ENCODE measurements at regions not wholly inside any gene's neighbourhood (a gene's known extent, or its start where the extent isn't known, plus 50 kb on each side); places are given as distances from the start of the nearest gene placed in this dataset.
A peak's percentile ranks its signal among the peaks of the same experiment; 100 is the strongest.

GRCh38 chr9:93827545-93828330 is 127.4 kb downstream of the BARX1 start:
- peak; percentile 2 for DNase-seq

- DNase-seq: no peak
These were observed 128.1 kb downstream of the BARX1 start for GRCh38 chr9:93826905-93827544.

DNA sequence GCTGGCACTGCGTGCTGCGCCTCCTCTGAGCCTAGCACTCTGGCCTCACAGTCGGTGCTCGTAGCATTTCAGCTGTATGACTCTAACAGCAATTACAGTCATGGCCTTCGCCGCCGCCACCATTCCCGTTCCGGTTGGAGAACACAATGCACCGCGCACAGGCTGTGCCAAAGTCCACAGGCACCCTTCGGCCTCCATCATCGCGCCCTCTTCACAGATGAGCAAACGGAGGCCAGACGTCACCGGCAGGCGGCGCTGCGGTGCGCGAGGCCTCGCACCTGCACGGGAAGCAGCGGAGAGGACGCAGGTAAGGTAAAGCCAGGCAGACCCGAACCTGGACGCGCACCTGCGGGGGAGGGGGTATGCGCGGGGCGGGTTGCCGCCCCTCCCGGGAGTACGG is 128.9 kb downstream of the BARX1 start:
- peak; percentile 25 for DNase-seq

- no peak for DNase-seq
These were observed 129.6 kb downstream of the BARX1 start for GRCh38 chr9:93825348-93826115.

- no peak for DNase-seq
These were observed 130.5 kb downstream of the BARX1 start for GRCh38 chr9:93824386-93825294.

DNA sequence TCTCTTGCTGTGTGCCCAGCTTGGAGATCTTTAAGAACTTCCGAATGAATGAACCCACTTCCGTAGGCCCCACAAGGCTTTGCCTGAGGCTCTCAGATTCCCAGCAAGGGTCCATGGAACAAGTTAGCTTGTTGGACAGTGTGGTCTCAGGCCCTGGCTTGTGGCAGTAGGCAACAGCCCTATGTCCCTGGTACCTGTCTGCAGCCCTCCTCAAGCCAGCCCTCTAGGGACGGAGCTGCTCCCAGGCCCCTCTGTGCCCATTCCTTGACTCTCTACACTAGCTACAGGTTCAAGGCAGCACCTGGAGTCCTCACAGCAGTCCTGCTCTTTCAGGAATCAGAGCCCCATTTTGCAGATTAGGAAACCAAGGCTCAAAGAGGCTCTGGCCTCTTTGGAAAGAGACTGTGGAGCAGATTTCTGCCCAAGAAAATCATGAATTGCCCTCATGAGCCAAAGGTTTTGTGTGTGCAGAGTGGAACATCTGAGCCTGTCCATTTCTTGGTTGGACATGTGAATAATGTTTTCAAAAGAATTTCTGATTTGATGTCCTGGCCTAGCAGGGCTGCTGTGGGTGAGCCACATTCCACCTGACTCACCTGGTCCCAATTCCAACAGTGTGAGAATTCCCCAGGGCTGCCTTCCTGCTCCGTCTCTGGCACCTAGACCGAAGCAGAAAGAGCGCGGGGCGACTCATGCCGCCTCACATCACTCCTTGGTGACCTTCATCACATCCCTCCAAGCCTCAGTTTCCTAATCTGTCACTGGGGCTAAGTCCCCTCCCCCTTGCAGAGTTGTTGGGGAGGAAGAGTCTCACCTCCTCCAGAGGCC is 131.7 kb downstream of the BARX1 start:
- no peak for DNase-seq

DNA sequence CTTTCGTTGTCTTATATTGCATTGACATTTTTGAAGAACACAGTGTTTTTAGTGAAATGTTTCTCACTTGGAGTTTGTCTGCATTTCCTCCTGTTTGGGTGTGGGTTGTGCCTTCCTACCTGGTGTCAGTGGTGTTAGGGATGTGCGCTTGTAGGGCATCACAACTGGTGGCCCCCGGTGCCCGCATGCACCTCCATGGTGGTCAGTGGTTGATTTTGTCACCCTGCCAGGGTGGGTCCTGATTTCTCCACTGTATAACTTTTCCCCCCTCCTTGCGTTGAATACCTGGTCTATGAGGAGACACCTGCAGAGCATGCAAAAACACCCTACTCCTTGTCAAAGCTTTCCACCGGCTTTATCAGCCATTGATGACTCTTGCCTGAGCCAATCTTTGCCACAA is 132.9 kb downstream of the BARX1 start:
- DNase-seq: no peak

- DNase-seq: no peak
These were observed 133.8 kb downstream of the BARX1 start for GRCh38 chr9:93821307-93821703.

GRCh38 chr9:93820667-93821306 is 134.4 kb downstream of the BARX1 start:
- DNase-seq: no peak

DNA sequence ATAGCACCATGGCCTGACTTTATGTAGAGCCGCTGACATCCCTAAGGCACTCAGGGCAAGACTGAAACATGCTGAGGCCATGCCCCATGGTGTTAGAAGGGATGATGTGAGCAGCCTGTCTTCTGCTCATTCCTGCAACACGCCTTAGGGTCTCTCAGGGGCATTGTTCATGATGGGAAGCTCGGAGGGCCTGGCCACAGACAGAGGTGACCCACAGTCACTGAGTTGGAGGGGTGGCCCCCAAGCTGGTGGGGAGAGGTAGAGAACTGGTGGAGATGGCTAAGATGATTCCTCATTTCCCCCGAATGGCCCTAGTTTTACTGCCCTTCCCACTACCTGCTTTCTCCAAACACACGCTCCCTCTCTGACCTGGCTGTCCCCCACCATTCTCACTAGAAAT is 135.2 kb downstream of the BARX1 start:
- DNase-seq: no peak

DNA sequence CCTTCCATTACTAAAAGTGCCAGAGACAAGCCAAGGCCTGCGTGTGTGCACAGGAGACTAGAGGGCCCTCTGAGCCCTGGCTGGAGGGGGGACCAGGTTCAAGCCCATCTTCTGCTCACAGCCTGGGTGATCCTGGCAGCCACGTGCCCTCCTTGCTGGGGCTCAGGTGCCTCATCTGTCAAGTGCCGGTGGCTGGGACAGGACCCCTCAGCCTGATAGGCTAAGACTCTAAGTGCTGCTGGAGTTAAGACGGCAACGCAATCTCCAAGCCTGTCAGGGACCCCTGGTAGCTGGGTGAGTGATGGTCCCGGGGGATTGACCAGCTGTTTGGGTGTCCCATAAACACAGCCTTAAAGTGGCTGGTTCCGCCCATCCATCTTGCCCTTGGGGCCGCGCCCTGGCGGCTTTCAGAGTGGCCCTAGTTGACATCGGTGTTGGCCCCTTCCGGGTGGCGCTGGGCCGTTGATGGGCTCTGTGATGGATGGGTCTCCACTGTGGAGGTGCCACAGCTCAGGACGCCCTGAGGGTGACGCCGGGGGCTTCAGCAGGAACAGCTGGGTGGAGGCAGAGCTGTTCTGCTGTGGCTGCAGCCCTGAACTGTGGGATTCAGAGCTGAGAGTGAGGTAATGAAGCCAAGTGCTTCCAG is 136.2 kb downstream of the BARX1 start:
- no peak for DNase-seq

- DNase-seq: no peak
These were observed 136.9 kb downstream of the BARX1 start for GRCh38 chr9:93818237-93818636.

GRCh38 chr9:93815677-93816076 is 139.5 kb downstream of the BARX1 start:
- no peak for DNase-seq

DNA sequence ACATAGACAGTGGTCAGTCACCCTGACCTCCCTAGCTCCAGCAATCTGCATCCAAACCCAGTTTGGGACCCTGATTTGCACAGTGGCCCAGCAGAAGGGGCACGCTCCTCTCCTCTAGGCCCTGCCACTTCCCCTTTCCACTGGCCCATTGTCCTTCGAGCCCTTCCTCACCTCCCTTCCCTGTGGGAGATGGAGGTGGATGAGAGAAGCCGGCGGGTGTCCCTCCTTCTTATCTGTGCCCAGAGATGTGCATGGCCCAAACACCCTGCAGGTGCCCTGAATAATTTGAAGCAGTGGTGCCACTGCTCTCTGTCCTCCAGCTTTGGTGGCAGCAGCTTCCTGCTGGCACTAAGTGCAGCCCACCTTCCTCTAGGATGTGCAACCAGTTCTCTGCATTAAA is 140.0 kb downstream of the BARX1 start:
- no peak for DNase-seq

GRCh38 chr9:93814077-93814956 is 140.8 kb downstream of the BARX1 start:
- no peak for DNase-seq

DNA sequence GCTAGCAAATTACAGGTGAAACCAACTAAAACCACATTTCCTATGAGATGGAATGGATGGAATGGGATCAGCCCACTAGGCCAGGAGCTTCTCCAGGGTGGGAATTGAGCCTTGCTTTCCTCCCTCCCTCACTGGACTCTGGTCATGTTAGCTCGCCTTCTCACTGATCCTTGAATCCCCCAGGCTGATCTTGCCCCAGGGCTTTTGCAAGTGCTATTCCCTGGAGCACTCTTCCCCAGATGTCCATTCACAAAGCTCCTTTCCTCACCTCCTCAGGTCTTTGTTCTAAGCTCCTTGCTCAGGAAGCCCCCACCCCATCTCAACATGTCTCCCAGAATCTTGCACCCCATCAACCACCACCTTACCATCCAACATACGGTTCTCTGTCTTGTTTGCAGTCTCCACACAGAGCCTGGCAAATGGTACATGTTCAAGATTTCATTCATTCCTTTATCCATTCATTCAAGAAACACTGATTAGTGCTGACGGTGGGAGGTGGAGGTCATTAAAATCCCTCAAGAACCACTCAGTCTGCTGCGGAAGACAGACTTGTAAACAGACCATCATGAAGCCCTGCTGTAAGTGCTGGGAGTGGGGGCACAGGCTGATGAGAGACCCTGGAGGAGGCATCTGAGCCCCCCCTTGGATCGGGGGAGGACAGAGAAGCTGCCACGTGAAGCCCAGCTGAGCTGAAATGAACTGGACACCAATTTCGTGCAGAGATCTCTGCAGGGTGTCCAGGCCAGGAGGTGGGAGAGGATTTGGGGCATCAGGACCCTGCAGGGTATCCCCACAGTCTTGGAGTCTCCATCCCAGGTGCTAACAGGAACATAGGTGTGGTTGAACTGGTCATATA is 141.7 kb downstream of the BARX1 start:
- no peak for DNase-seq

DNA sequence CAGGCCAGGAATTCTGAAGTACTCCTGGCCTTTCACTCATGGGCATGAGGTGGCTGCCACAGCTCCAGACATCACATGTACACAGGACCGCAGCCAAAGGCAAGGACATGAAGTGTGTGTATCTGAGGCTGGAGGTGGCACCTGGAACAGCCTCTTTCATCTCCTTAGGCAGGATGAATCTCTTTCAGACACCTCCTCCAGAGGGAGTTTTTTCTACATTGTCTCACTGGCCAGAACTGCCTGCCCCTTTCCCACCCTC is 142.8 kb downstream of the BARX1 start:
- DNase-seq: no peak

DNA sequence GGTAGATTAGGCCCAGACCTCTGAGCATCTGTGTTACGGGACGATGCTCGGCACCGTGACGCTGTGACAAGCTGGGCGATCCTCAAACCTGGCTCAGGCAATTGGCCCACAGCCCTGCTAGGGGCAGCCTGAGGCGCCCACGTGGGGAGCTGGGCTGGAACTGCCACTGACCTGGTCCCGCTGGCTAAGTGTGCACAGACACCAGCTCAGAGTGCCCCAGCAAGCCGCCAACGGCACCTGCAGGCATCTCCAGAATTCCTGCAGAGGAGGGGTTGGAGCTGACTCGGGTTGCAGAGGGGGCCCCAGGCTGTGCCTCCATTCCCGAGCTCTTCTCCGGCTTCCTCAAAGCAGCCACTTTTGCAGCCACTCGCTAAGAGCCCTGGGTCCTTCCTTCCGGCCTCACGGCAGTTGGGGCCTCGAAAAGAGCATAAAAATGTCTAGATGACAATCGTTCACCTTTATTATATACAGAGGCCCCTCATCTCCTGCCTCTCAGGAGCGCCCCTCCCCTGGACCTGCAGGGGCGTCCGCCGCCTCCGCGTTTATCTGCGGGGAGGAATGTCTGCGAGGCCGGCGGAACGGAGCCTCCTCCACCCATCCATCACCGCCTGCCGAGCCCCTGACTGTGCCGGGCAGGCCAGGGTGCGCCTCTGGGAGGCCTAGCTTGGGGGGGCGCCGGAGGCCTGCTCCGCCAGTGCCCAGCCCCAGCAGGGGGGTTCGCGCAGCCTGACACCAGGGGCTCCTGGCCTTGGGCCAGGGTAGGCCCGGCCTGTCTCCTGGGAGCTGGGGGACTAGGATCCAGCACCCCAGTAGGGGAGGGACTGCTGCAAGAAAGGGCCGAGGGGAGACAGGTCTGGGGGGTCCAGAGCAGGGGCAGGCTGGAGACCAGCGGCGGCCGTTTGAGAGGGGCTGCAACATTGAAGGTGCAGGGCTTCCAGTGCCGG is 144.9 kb downstream of the BARX1 start:
- DNase-seq: no peak

All from central memory CD4-positive, alpha-beta T cell (primary cell).